ENCODE measurements at regions not wholly inside any gene's neighbourhood (a gene's known extent, or its start where the extent isn't known, plus 50 kb on each side); places are given as distances from the start of the nearest gene placed in this dataset.

- ChIA-PET POLR2A (no interaction called here), SMC1A (ENCODE audit: uncharacterized antibody, unreplicated experiment) (no interaction called here), RAD21 (ENCODE audit: unreplicated experiment) (no interaction called here), CTCF (no interaction called here)
- ATAC-seq = no peak
- FAIRE-seq = no peak
- Histone ChIP-seq H3K4me2 (ENCODE audit: control insufficient read depth, insufficient read depth) (no peak overlapping the region), H3K27ac (ENCODE audit: control insufficient read depth, insufficient read depth) (no peak overlapping the region), H2AFZ (ENCODE audit: control insufficient read depth, low read depth, low read length) (no peak overlapping the region), H3K9ac (ENCODE audit: control insufficient read depth, insufficient read depth, low read length) (no peak overlapping the region), H3K4me3 (no peak overlapping the region), H3K4me1 (ENCODE audit: control insufficient read depth, insufficient read depth, low read length) (no peaks in the 10 kb centered on the region), H3K27me3 (replicated peaks in 1 of 2; ENCODE audit: control insufficient read depth in 2 of 2, insufficient read depth in 2 of 2, low read length in 1 of 2) (no peaks in the 10 kb centered on the region), H3K79me2 (ENCODE audit: control insufficient read depth, insufficient read depth, low read length) (no peaks in the 10 kb centered on the region), H3K9me3 (replicated peaks; ENCODE audit: control insufficient read depth, insufficient read depth, low read length) (no peaks in the 10 kb centered on the region), H4K20me1 (ENCODE audit: control insufficient read depth, insufficient read depth) (no peaks in the 10 kb centered on the region), H3K36me3 (ENCODE audit: control insufficient read depth in 2 of 2, insufficient read depth in 2 of 2, low read length in 1 of 2) (no peaks in the 10 kb centered on the region)
- intact Hi-C loops (cut with micrococcal nuclease; ENCODE audit: unreplicated experiment) (no loop called here), in situ Hi-C loops (cut with MboI) (no loop called here)
- no peak for DNase-seq (ENCODE audit: low read depth, low spot score)
- TF ChIP-seq NBN (IDR thresholded peaks at IDR 0.05) (no peak), CEBPZ (IDR thresholded peaks at IDR 0.05; ENCODE audit: low read depth, low read length) (no peak), MXI1 (IDR thresholded peaks at IDR 0.05; ENCODE audit: low read depth, low read length) (no peak), TCF3 (IDR thresholded peaks at IDR 0.05; ENCODE audit: borderline replicate concordance, insufficient read depth, low read depth, low read length) (no peak), CHD4 (IDR thresholded peaks at IDR 0.05) (no peak), IKZF1 (conservative IDR thresholded peaks at IDR 0.05) (no peak), YY1 (IDR thresholded peaks at IDR 0.05; ENCODE audit: low read depth, low read length) (no peak), BHLHE40 (IDR thresholded peaks at IDR 0.05; ENCODE audit: borderline replicate concordance in 1 of 2, low read depth in 2 of 2, low read length in 1 of 2) (no peak), SREBF1 (IDR thresholded peaks at IDR 0.05; ENCODE audit: low read length) (no peak), ELK1 (IDR thresholded peaks at IDR 0.05; ENCODE audit: low read depth, low read length) (no peak), ZBTB11 (CRISPR knock-in tag; IDR thresholded peaks at IDR 0.05) (no peak), BCLAF1 (IDR thresholded peaks at IDR 0.05) (no peak), JUND (IDR thresholded peaks at IDR 0.05; ENCODE audit: low read depth, low read length) (no peak)
- no TSS peak for BruUV-seq (replicated peaks)
Observed at GRCh38 chr16:59373632-59374031, 639.5 kb upstream of the GOT2 start.
